ENCODE measurements at regions not wholly inside any gene's neighbourhood (a gene's known extent, or its start where the extent isn't known, plus 50 kb on each side); places are given as distances from the start of the nearest gene placed in this dataset.

DNA sequence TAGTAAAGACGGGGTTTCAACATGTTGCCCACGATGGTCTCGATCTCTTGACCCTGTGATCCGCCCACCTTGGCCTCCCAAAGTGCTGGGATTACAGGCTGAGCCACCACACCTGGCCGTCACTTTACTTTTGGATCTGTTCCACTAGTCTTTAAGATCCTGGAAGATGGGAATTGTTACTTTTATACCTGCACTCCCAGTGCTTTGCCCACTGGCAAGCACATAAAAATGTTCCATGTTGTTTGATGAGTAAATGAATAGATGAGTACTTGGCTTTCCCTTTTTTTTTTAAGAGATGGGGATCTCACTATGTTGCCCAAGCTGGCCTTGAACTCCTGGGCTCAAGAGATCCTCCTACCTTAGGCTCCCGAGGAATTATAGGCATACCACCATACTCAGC, 84.8 kb upstream of the SASH1 start:
- TF ChIP-seq, protein P1, sequence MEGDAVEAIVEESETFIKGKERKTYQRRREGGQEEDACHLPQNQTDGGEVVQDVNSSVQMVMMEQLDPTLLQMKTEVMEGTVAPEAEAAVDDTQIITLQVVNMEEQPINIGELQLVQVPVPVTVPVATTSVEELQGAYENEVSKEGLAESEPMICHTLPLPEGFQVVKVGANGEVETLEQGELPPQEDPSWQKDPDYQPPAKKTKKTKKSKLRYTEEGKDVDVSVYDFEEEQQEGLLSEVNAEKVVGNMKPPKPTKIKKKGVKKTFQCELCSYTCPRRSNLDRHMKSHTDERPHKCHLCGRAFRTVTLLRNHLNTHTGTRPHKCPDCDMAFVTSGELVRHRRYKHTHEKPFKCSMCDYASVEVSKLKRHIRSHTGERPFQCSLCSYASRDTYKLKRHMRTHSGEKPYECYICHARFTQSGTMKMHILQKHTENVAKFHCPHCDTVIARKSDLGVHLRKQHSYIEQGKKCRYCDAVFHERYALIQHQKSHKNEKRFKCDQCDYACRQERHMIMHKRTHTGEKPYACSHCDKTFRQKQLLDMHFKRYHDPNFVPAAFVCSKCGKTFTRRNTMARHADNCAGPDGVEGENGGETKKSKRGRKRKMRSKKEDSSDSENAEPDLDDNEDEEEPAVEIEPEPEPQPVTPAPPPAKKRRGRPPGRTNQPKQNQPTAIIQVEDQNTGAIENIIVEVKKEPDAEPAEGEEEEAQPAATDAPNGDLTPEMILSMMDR (IDR thresholded peaks at IDR 0.05; ENCODE audit: low read length): no peak
- no peak for TF ChIP-seq EZH2 (IDR thresholded peaks at IDR 0.05; ENCODE audit: borderline replicate concordance, low read length)

Data from OCI-LY1 (cell line).